GM12878 (cell line): ENCODE measurements at regions not wholly inside any gene's neighbourhood (a gene's known extent, or its start where the extent isn't known, plus 50 kb on each side); places are given as distances from the start of the nearest gene placed in this dataset.

Experiments
- ATAC-seq: fragments of 200-7000 bp; cut with Tn5 transposase; 3 replicates; pipeline ENCODE4 v1.9.1; 2020; ENCODE audit warnings: mild to moderate bottlenecking, moderate library complexity
- BruUV-seq: library from RNA; stranded (reverse); fragments of 400-500 nt; replicated peaks from 2 replicates; lab custom pipeline; 2021; lab: Mats Ljungman, UMichigan
- CTCF ChIA-PET: fragments of 300-600 bp; sonication (Branson Sonifier 250); formaldehyde crosslinking; extraction: SDS; loops from one replicate; lab custom pipeline; 2021; ENCODE audit warnings: inconsistent platforms; lab: Yijun Ruan, JAX
- POLR2A ChIA-PET: fragments of 350-600 bp; formaldehyde crosslinking; extraction: SDS; loops from one replicate; lab custom pipeline; 2021; ENCODE audit warnings: inconsistent platforms; lab: Charles Lee
- RAD21 ChIA-PET: fragments of 300-600 bp; sonication (Branson Sonifier 250); formaldehyde crosslinking; loops from one replicate; lab custom pipeline; 2023; ENCODE audit warnings: antibody characterized with exemption; ENCODE audit not compliant: unreplicated experiment; lab: Charles Lee
- SMC1A ChIA-PET: fragments of 300-600 bp; sonication (Branson Sonifier 250); formaldehyde crosslinking; loops from one replicate; lab custom pipeline; 2023; ENCODE audit not compliant: unreplicated experiment, uncharacterized antibody; lab: Charles Lee
- DNase-seq: peaks from one replicate; pipeline ENCODE4 v3.0.0-alpha.2; 2011; ENCODE audit warnings: low read depth, low spot score
- FAIRE-seq: peaks from 3 replicates; lab custom pipeline; 2011; peaks lifted over from hg19 to GRCh38; lab: Jason Lieb, UNC
- H2AFZ ChIP-seq: 2 replicates; pipeline ENCODE4 v1.6.0; 2011; ENCODE audit warnings: low read depth, low read length, control low read depth; ENCODE audit not compliant: control insufficient read depth
- H3K27ac ChIP-seq: 2 replicates; pipeline ENCODE4 v1.5.1; 2011; ENCODE audit warnings: control low read depth; ENCODE audit not compliant: control insufficient read depth, insufficient read depth
- H3K27me3 ChIP-seq, 2 experiments: replicated peaks in 1 of 2; 2 replicates each; pipeline versions ENCODE4 v1.6.0 to v1.6.1; 2011; ENCODE audit warnings: low read length in 1 of 2; ENCODE audit not compliant: control insufficient read depth in 2 of 2, insufficient read depth in 2 of 2
- H3K36me3 ChIP-seq, 2 experiments: 2 replicates each; pipeline ENCODE4 v1.5.1; 2011; ENCODE audit warnings: low read length in 1 of 2; ENCODE audit not compliant: control insufficient read depth in 2 of 2, insufficient read depth in 2 of 2
- H3K4me1 ChIP-seq: 2 replicates; pipeline ENCODE4 v1.6.1; 2011; ENCODE audit warnings: mild to moderate bottlenecking, low read length, moderate library complexity, mixed read lengths; ENCODE audit not compliant: control insufficient read depth, insufficient read depth
- H3K4me2 ChIP-seq: 2 replicates; pipeline ENCODE4 v1.6.0; 2011; ENCODE audit warnings: control low read depth; ENCODE audit not compliant: control insufficient read depth, insufficient read depth
- H3K4me3 ChIP-seq: fragments of 200-600 bp; sonication (generic); 2 replicates; pipeline ENCODE4 v1.5.1; 2016
- H3K79me2 ChIP-seq: 2 replicates; pipeline ENCODE4 v1.6.0; 2011; ENCODE audit warnings: low read length; ENCODE audit not compliant: control insufficient read depth, insufficient read depth
- H3K9ac ChIP-seq: 2 replicates; pipeline ENCODE4 v1.8.0; 2011; ENCODE audit warnings: low read length, control low read depth, mixed read lengths; ENCODE audit not compliant: control insufficient read depth, insufficient read depth
- H3K9me3 ChIP-seq: replicated peaks from 3 replicates; pipeline ENCODE4 v1.5.1; 2011; ENCODE audit warnings: mild to moderate bottlenecking, low read length; ENCODE audit not compliant: control insufficient read depth, insufficient read depth
- H4K20me1 ChIP-seq: 2 replicates; pipeline ENCODE4 v1.6.0; 2011; ENCODE audit not compliant: control insufficient read depth, insufficient read depth
- BCL3 ChIP-seq: IDR thresholded peaks from 2 replicates; pipeline ENCODE4 v1.6.1; 2011; ENCODE audit warnings: borderline replicate concordance, low read depth, mild to moderate bottlenecking, moderate library complexity, low read length; ENCODE audit not compliant: insufficient read depth, poor library complexity, severe bottlenecking
- CBFB ChIP-seq: IDR thresholded peaks from 2 replicates; pipeline ENCODE4 v1.6.1; 2016; ENCODE audit warnings: antibody characterized with exemption, low read depth
- CEBPB ChIP-seq, 2 experiments: fragments of 150-350 bp in 1 of 2; IDR thresholded peaks; 2 replicates each; pipeline ENCODE4 v1.6.1; 2012 to 2014; ENCODE audit warnings: low read depth in 2 of 2, low read length in 2 of 2, borderline replicate concordance in 1 of 2, inconsistent platforms in 1 of 2
- CREB1 ChIP-seq: IDR thresholded peaks from 2 replicates; pipeline ENCODE4 v1.6.1; 2012; ENCODE audit warnings: low read depth, mild to moderate bottlenecking, inconsistent platforms
- EED ChIP-seq: sonication (generic); IDR thresholded peaks from 2 replicates; pipeline ENCODE4 v1.6.1; 2016; ENCODE audit warnings: antibody characterized with exemption, low read depth
- ESRRA ChIP-seq: IDR thresholded peaks from 2 replicates; pipeline ENCODE4 v1.6.1; 2012; ENCODE audit warnings: mild to moderate bottlenecking, low read length, improper control_type of control experiment
- HDGF ChIP-seq: fragments of 450-650 bp; IDR thresholded peaks from 2 replicates; pipeline ENCODE4 v1.6.1; 2016; ENCODE audit warnings: antibody characterized with exemption
- KAT2A ChIP-seq: conservative IDR thresholded peaks from 2 replicates; pipeline ENCODE4 v1.6.1; 2011; ENCODE audit warnings: low read depth, low read length; ENCODE audit not compliant: control insufficient read depth
- KDM1A ChIP-seq: fragments of 200-600 bp; sonication (generic); IDR thresholded peaks from 2 replicates; pipeline ENCODE4 v1.6.1; 2016; ENCODE audit warnings: borderline replicate concordance
- NKRF ChIP-seq: fragments of 450-650 bp; conservative IDR thresholded peaks from 2 replicates; pipeline ENCODE4 v1.6.1; 2017; ENCODE audit warnings: mild to moderate bottlenecking, moderate library complexity
- POU2F2 ChIP-seq: IDR thresholded peaks from 3 replicates; pipeline ENCODE4 v1.6.1; 2011; ENCODE audit warnings: low read depth, mild to moderate bottlenecking, low read length, borderline replicate concordance
- SMAD5 ChIP-seq: IDR thresholded peaks from 2 replicates; pipeline ENCODE4 v1.6.1; 2016; ENCODE audit warnings: antibody characterized with exemption, low read depth
- TBL1XR1 ChIP-seq: IDR thresholded peaks from 2 replicates; pipeline ENCODE4 v1.6.1; 2012; ENCODE audit warnings: low read depth, low read length, improper control_type of control experiment
- WRNIP1 ChIP-seq: IDR thresholded peaks from 2 replicates; pipeline ENCODE4 v1.6.1; 2011; ENCODE audit warnings: low read depth, low read length, improper control_type of control experiment, borderline replicate concordance
- ZNF384 ChIP-seq: IDR thresholded peaks from 2 replicates; pipeline ENCODE4 v1.6.1; 2012; ENCODE audit warnings: low read depth, mild to moderate bottlenecking, low read length, improper control_type of control experiment, borderline replicate concordance
- in situ Hi-C: fragments of 300-500 bp; cut with MboI; formaldehyde crosslinking; loops from 9 replicates; pipeline ENCODE4 v1.14.3; 2018; ENCODE audit warnings: mixed read lengths
- intact Hi-C: fragments of 100-400 bp; cut with micrococcal nuclease; formaldehyde crosslinking; loops from one replicate; pipeline ENCODE4 v1.14.2; 2022; ENCODE audit not compliant: unreplicated experiment
- TF ChIP-seq, protein P1 (sequence below): IDR thresholded peaks from 2 replicates; pipeline ENCODE4 v1.6.1; 2011; ENCODE audit warnings: low read depth, mild to moderate bottlenecking, low read length, moderate library complexity, borderline replicate concordance; ENCODE audit errors: extremely low read depth
- TF ChIP-seq, protein P2 (sequence below): fragments of 450-650 bp; IDR thresholded peaks from 2 replicates; pipeline ENCODE4 v1.6.1; 2018; ENCODE audit warnings: borderline replicate concordance, mild to moderate bottlenecking; ENCODE audit not compliant: partially characterized antibody

DNA sequence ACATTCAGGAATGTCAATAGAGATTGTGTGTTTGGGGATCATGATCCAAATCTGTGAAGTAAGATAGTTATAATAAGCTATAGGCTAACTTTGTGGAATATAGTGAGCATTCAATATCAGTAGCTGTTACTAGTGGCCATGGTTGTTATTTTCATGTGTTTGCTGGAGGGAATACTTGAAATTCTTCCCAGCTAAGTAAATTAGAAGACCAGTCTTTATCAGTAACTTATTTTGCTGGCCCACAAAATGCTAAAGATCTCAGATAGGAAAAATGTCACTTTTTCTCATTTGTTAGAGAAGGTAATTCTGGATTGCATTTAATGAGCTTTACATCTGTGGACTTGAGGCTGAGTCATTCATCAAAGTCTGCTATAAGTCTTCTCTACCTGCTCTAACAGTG is 156.1 kb upstream of the LRRC7 start:
- Histone ChIP-seq H3K9me3 (no peaks in the 10 kb centered on the region), H3K36me3 (no peaks in the 10 kb centered on the region)
- ATAC-seq, result no peak
- intact Hi-C loops, result no loop called here
- SMC1A ChIA-PET, result no interaction called here
- TF ChIP-seq NKRF (no peak), SMAD5 (no peak), CBFB (no peak), ESRRA (no peak), CEBPB (IDR thresholded peaks at IDR 0.05; ENCODE audit: borderline replicate concordance in 1 of 2, low read depth in 2 of 2, low read length in 2 of 2) (no peak), KDM1A (no peak), HDGF (no peak), POU2F2 (no peak), WRNIP1 (no peak), ZNF384 (no peak), BCL3 (no peak), KAT2A (no peak), TBL1XR1 (no peak), EED (no peak), CREB1 (no peak)
- TF ChIP-seq, protein P1, sequence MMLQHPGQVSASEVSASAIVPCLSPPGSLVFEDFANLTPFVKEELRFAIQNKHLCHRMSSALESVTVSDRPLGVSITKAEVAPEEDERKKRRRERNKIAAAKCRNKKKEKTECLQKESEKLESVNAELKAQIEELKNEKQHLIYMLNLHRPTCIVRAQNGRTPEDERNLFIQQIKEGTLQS, result no peak
- TF ChIP-seq, protein P2, sequence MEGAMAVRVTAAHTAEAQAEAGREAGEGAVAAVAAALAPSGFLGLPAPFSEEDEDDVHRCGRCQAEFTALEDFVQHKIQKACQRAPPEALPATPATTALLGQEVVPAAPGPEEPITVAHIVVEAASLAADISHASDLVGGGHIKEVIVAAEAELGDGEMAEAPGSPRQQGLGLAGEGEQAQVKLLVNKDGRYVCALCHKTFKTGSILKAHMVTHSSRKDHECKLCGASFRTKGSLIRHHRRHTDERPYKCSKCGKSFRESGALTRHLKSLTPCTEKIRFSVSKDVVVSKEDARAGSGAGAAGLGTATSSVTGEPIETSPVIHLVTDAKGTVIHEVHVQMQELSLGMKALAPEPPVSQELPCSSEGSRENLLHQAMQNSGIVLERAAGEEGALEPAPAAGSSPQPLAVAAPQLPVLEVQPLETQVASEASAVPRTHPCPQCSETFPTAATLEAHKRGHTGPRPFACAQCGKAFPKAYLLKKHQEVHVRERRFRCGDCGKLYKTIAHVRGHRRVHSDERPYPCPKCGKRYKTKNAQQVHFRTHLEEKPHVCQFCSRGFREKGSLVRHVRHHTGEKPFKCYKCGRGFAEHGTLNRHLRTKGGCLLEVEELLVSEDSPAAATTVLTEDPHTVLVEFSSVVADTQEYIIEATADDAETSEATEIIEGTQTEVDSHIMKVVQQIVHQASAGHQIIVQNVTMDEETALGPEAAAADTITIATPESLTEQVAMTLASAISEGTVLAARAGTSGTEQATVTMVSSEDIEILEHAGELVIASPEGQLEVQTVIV, result no peak
- TF ChIP-seq, all 136 proteins: peak for 0
- H3K4me3 ChIP-seq, result no peak overlapping the region
- H3K9ac ChIP-seq, result no peak overlapping the region
- DNase-seq (no peak), FAIRE-seq (no peak)
- no peak overlapping the region for H3K27ac ChIP-seq
- CTCF ChIA-PET, result interaction anchor here (0.8 to 1.2 kb wide), 2 partner anchors 9 to 19 kb away, joined by 3 read pairs; no protein-coding TSS in a partner anchor
- no peaks in the 10 kb centered on the region for H4K20me1 ChIP-seq
- no peaks in the 10 kb centered on the region for H3K27me3 ChIP-seq
- no peak overlapping the region for H3K4me2 ChIP-seq
- POLR2A ChIA-PET, result no interaction called here
- BruUV-seq, result no TSS peak
- H3K79me2 ChIP-seq, result no peaks in the 10 kb centered on the region
- in situ Hi-C loops, result no loop called here
- H2AFZ ChIP-seq, result no peak overlapping the region
- RAD21 ChIA-PET, result no interaction called here
- H3K4me1 ChIP-seq, result no peaks in the 10 kb centered on the region
